ENCODE measurements at regions not wholly inside any gene's neighbourhood (a gene's known extent, or its start where the extent isn't known, plus 50 kb on each side); places are given as distances from the start of the nearest gene placed in this dataset.

- DNase-seq, result no peak
These were observed 636.1 kb upstream of the KLF4 start for GRCh38 chr9:108125625-108126024.

DNA sequence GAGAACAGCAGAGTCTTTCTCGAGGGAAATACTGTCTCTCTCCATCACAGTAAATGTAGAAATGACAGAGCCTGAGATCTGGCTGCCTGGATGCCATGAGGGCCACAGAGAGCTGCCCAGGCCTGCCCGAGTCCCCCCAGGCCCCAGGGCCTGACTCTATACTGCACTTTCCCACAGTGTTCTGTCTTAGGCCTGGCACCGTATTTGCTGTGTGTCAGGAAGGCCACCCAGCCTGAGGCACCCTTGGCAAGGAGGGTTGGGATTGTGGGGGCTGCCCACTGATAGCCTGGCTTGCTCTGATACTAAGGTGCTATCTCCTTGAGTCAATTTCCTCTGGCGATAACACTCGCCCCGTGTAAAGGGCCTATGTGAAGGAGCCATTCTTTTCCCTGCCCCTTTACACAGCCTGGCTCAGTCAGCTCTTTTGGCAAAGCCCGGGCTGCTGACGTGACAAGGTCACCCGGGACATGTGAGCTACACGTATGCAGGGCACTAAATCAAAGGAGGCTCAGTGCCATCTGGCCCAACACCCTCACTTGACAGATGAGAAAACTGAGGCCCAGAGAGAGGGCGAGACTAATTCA lies 630.1 kb upstream of the KLF4 start:
- DNase-seq, result no peak

- DNase-seq, result no peak
These were observed 628.2 kb upstream of the KLF4 start for GRCh38 chr9:108117795-108118194.

DNA sequence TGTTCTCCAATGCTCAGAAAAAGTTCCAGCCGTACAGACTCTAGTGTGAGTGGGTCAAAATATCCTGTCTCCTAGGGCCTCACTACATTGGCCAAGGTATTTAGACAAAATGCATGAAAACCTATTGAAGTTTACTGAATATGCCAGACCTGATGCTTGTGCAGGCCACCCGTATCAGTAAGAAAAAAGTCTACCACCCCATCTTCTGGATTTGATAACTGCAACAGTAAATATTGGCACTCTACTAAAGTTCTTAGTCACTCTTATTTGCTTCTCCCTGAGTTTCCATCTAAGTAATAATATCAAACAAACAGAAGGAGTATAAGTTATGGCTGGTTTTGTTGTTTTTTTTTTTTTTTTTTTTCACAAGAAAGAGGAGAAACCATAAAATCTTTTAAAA lies 627.7 kb upstream of the KLF4 start:
- no peak for DNase-seq

DNA sequence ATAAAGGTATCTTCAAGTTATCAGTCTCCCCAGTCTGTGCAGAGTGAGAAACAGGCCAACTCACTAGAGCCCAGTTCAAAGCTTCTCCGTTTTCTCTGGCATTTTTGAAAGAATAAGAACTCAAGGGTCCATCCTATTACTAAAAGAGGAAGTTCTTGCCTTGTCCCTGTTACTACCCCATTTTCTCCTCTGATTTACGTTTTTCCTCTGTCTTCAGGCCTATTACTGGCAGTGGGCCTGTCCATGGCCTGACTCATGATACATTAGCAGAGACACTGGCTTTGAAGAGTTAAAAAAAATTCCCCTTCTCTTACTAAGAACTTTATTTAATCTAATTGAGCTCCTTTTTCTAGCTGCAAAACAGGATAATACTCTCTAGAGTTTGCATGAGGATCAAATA lies 624.0 kb upstream of the KLF4 start:
- no peak for DNase-seq

DNA sequence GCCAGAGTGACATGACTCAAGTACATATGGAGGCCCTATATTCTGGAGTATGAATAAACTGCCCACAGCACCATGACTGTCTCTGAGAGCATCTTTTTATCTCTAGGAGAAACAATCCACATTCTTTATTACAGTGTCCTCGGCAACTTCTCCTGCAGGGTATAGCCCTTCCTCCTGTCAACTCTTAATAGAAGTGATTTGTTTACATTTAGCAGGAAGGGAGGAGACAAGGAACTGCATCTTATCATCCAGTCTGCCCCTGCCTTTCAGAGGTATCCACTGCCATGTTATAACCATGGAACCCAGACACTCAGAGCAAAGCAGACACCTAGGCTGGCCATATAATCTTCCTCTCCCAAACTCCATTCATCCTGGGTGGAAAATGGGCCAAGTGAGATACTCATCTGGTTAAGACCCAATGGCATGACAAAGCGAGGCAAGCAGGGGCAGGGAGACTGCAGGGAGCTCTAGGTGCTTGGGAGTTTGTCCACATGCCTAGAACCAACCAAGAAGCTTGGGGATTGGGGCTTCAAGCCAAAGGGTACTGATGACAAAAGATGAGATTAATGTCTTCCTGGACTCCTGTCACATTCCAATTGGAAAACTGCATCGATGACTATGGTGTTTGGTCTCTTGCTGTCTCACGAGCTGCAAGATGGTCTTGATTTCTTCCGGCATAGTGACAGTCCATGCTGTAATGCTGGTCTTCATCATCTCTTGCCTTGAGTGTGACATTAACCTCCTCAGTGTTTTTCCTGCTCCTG lies 620.5 kb upstream of the KLF4 start:
- no peak for DNase-seq

DNA sequence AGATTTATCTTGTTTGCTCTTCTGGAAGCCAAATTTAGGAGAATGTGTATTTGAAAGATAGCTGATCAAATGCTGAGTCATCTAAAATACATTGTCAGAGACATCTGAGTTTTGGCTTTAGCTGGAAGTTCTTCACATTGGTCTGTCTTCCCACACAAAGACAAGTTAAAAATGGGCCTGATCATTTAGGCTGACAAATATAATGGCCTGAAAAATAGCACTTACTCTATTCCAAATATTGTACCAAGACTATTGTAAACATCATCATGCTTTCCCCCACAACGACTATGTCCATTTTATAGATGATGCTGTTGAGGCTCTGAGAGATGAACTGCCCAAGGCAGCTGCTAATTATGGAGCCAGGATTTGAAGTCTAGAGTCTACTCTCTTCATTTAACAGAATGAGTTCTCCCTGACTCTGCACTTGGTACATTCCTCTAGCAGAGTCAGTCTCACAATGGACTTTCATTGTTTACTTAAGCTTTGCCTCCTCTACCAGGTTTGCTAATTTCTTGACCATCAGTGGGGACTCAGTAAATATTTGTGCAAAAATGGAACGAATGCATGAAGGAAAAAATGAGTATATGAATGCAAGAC lies 619.4 kb upstream of the KLF4 start:
- no peak for DNase-seq

DNA sequence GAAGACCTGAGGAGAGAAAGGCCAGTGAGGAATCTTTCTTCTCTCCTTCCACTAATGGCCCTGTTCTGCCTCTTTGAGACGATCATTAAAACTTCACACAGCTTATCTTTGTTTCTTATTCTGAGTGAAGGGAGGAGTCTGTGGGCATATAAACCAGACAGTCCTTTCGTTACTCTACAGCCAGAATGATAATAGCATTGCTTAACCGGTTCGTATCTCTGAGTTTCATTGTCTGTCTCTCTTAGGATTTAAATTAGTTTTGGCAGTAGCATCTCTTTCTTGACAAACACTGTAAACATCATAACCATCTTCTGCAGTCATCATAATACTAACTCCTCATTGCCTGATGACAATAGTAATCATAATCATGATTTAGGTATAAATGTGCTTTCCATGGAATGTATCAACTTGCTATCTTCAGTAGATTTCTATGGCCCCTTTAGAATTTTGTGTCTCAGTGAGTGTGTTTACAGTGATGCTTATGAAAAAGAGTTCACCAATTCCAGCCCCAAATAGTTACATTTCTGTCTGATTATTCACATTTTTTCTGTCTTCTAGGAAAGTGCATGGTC lies 618.8 kb upstream of the KLF4 start:
- no peak for DNase-seq

DNA sequence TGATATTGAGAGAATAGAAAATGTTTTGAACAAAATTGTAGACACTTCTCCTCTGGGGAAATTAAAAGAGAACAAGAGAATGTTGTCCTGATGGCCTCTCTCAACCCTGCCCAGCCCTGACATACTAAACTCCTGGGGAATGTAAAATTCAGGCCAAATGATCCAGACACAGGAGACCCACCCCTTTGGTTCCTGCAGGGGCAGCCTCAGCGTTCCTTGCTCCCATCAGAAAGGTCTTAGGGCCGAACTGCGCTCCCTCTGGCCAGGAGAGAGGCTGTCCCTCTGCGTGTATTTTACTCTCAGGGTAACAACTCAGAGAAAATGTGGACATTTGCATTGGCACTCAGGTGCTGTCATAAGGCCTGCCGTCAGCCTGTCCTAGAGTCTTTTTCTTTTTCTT lies 616.3 kb upstream of the KLF4 start:
- no peak for DNase-seq

- no peak for DNase-seq
These were observed 615.4 kb upstream of the KLF4 start for GRCh38 chr9:108104991-108105390.

DNA sequence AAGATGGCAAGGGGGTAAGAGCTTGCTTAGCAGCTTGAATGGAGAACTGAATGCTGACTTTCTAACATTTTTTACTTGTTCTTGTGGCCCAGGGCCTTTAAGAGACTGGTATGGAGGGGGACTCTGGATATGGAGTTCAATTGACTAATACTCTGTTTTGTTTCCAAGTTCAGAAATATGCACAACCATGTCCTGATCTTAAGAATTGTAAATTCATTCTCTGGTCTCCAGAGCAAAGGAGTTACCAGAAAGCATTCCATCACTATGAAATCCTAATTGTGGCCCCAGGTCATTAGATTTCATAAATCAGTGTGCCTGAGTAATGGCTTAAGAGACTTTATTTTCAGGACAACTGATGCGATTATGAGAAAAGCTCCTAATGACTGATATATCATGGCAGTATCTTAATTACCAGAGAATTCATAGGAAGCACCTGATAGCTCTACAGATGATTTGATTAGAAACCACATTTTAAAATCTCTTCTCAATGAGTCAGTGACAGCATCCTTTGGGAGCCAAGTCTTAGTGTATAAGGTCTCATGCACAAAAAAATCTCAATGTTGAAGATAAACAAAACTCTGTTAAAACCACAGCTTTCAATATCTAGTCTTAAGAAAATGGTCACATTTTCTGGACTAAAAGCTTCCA lies 613.6 kb upstream of the KLF4 start:
- DNase-seq, result no peak

DNA sequence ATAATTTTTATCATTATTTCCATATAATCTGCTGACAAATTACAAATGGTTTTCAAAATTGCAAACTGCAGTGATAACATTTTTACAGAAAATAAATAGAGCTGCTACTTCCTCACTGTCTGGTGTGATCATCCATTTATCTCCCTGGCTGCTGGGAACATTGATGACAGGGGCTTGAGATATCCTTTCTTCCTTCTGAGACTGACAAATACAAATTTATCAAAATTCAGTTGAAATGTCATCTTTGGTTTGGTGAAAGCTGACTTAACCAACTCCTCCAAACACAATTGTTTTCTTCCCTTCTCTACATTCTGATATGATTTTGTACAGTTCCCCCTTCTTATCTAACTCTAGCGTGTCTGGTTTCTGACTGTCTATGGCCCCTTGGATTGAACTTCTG lies 611.8 kb upstream of the KLF4 start:
- DNase-seq, result no peak

DNA sequence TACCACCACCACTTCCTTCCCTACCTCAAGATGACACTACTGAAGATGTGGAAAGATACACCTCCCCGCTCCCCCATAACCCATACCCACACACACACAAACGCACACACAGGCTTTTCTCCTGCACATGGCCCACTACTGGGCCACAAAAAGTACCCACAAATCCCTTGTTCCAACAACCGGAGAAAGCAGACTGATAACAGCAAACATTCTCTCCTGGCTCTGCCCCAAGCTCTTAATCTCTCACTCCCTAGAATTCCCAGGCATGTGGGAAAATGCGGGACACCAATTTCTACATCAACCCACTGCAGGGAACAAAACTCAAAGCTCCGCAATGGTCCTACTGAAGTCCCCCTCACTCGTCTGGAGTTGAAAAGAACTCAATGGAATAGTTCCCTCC lies 611.0 kb upstream of the KLF4 start:
- DNase-seq, result no peak

DNA sequence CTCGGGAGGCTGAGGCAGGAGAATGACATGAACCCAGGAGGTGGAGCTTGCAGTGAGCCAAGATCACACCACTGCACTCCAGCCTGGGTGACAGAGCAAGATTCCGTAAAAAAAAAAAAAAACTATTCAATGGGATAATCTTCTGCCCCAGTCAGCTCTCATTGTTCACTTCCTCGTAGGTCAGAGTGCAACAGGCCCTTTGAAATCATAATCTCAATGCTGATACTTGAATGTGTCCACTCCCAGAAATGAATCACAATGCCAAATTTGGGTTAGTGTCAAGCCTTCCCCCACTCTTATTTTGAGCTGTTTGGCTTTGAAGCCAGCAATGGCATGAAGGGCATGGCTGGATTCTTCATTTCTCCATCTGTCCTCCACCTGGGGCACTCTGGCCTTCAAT lies 610.3 kb upstream of the KLF4 start:
- no peak for DNase-seq

GRCh38 chr9:108095496-108095895 lies 605.9 kb upstream of the KLF4 start:
- DNase-seq, result no peak

- DNase-seq, result no peak
These were observed 605.1 kb upstream of the KLF4 start for GRCh38 chr9:108094676-108094993.

- no peak for DNase-seq
These were observed 604.5 kb upstream of the KLF4 start for GRCh38 chr9:108093773-108094675.

GRCh38 chr9:108088916-108089315 lies 599.3 kb upstream of the KLF4 start:
- no peak for DNase-seq

- DNase-seq, result no peak
These were observed 598.2 kb upstream of the KLF4 start for GRCh38 chr9:108087781-108088180.

DNA sequence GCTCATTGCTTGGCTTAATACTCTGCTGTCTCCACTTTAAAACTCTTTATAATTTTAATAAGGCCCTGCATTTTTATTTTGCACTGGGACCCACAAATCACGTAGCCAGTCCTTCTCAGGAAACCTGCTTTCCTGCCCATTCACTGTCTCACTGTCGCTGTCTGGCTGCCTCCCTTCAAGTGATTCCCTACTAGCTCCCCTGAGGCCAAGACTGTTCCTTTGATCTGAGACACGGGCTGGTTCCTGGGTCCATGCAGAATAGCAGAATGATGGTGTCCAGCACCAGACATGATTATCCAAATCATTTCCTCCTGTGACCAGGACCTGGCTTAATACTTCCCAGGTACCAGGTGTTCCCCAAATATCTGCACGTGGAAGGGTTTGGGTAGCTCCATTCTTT lies 597.1 kb upstream of the KLF4 start:
- no peak for DNase-seq

DNA sequence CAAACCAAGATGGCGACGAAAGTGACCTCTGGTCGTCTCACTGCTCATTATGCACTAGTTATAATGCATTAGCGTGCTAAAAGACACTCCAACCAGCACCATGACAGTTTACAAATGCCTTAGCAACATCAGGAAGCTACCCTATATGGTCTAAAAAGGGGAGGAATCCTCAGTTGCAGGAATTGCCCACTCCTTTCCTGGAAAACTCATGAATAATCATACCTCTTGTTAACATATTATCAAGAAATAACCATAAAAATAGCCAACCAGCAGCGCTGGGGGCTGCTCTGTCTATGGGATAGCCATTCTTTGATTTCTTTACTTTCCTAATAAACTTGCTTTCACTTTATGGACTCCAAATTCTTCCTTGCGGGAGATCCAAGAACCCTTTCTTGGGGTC lies 595.7 kb upstream of the KLF4 start:
- no peak for DNase-seq

GRCh38 chr9:108083796-108084352 lies 594.3 kb upstream of the KLF4 start:
- no peak for DNase-seq
